ENCODE measurements at regions not wholly inside any gene's neighbourhood (a gene's known extent, or its start where the extent isn't known, plus 50 kb on each side); places are given as distances from the start of the nearest gene placed in this dataset.

DNA sequence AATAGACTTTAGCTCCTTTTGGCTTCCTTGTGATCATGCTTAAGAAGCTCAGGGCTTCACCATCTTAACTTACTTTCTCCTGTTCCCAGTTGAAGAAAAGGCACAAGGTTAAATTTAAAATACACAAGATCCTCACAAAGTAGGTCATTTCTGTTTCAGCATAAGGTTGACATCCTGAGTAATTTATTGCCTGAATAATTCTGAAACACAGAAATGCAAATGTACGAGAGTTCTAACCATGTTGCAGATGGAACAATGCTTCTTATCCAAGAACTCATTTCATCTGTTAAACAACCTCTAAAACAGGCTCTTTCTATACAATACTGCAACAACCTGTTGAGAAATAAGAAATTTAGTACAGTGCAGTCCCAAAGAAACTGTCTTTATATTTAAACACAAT lies 395.2 kb downstream of the BCL11A start:
- no peak for DNase-seq (ENCODE audit: low read depth)

DNA sequence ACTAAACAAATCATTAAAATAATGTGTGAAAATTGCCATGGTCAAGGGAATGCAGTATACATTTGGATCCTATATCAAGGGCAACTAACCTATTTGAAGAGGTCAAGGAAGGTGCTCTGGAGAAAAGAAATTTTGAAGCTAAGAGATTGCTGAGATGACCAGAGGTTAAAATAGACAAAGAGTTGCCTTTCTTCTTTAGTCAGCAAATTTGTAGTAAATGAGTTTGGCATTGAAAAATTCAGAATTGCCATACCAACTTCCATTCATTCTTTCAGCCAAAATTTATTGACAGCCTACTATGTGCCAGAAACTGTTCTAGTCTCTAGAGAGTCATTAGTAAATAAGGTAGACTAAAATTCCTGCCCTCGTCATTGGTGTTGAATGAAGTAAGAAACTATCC lies 396.2 kb downstream of the BCL11A start:
- DNase-seq (ENCODE audit: low read depth): no peak

DNA sequence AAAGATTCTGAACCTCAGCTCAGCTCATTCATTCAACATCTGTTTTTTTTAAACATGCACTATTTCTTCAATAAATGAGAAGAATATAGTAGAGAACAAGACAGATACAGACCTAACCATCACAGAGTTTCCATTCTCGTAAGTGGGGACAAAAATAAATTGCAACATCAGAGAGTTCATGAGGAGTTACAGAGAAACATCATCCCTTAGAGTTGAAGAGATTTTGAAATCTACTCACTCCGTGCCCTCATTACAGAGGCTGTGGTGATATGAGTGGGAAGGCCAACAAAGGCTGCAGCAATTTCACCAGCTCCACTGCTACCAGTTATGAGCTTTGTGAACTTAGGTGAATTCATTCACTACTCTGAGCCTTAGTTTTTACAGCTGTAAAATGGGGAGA lies 399.3 kb downstream of the BCL11A start:
- no peak for DNase-seq (ENCODE audit: low read depth)

DNA sequence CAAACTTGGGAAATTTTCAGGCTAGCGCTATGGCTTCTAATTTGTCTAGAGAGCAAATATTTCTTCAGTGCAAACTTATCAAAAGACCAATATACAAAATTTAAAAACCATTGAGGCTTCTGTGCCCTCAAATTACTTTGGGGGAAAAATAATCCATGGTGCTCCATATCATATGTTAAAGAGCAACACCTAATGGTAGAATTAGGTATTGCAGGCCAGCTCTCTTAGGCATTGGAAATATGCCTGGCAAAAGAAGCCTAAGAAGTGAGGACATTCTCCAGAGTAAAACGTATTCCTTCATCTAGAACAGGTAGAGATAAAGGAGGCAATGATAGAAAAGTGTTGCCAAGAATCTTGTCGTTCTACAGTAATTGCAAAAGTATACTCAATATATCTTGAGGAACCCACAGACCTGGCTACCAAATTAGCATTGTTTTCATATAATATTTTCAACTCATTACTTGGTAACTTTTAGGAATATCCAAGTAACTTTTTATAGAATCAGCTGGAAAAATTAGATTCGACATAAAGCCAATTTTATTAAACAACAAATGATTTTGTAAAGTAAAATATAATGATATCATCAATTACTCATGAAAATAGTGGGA lies 401.1 kb downstream of the BCL11A start:
- DNase-seq (ENCODE audit: low read depth): no peak

DNA sequence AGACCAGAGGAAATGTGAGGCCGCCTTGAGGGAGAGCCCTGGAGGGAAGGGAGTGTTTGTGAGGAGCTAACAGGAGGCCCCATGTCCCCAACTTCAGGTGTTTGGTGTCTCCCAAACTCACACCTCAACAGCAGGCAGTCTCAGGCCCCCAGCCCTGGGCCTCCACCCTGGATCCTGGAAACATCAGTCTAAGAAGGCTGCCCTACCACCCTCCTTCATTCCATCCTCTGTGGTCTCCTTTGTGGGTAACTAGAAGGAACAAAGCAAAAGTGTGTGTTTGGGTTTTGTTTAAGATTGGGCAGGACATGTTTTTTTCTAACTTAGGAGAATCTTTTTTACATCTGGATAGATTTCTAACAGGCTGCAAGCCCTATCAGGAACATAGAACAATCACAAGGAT lies 404.3 kb downstream of the BCL11A start:
- no peak for DNase-seq (ENCODE audit: low read depth)

DNA sequence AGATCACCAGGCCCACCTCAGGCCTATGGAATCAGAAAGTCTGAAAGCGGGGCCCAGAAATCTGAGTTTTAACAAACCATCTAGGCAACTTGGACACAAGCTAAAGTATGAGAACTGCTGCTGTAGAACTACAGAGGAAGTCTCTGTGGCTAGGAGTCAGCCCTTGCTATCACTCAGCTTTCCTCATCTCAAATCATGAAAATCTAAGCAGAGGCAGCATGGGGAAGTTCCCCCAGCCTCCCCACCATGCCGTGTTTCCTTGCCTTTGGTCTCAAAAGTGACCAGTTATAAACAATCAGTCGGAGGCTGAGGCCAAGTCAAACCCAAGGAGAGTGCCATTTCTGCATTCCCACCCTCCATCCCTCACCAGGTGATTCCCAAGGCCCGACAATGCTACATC lies 404.7 kb downstream of the BCL11A start:
- no peak for DNase-seq (ENCODE audit: low read depth)

DNA sequence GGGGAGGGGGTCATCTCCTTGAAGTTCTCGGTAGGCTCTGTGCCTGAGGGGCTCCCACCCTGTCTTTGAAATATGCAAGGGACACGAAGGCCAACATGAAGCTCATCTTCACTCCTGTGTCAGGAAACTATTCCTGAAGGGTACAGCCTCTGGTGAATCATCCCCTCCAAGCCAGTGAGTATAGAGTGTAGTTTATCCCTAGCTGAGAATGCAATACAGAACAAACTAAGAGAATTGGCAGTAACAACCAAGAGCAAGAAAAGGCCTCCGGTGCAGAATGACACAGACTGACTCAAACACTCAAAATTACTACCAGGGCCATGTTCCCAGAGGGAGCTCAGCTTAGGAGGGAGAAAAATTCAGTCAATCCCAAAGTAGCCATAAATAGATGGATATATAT lies 413.3 kb downstream of the BCL11A start:
- DNase-seq (ENCODE audit: low read depth): no peak

DNA sequence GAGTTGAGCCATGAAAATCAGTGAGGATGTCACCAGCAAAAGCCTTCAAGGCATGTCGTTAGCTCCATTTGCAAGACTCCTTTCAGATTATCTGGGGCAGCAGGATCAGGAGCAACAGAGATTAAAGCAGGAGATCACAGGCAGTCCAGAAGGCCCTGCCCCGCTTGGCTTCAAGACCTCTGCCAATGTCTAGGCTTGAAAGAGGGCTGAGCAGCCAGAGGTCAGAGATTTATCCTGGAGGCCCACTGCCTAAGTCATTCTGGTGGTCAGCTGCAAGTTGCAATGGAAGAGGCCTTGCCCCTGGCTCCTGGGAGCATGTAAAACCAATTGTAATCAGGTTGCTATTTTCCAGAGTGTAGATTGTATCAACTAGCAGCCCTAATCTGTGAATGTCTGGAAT lies 416.5 kb downstream of the BCL11A start:
- DNase-seq (ENCODE audit: low read depth): no peak

DNA sequence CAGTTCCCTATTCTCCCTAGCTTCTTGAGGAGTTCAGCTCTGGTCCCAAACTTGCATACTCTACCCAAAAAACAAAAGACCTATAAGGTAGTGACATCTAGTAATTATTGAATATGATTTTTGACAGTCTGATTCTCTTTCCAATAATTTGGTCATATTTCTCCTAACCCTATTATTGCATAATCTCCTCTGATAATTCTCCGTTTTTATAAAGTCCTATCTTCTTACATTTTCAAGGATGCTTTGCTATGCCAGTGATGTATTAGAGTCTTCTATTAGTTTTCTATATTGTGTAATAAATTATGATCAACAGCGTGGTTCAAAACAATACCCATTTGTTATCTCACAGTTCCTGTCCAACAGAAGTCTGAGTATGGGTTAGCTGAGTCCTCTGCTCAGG lies 426.3 kb downstream of the BCL11A start:
- no peak for DNase-seq (ENCODE audit: low read depth)

DNA sequence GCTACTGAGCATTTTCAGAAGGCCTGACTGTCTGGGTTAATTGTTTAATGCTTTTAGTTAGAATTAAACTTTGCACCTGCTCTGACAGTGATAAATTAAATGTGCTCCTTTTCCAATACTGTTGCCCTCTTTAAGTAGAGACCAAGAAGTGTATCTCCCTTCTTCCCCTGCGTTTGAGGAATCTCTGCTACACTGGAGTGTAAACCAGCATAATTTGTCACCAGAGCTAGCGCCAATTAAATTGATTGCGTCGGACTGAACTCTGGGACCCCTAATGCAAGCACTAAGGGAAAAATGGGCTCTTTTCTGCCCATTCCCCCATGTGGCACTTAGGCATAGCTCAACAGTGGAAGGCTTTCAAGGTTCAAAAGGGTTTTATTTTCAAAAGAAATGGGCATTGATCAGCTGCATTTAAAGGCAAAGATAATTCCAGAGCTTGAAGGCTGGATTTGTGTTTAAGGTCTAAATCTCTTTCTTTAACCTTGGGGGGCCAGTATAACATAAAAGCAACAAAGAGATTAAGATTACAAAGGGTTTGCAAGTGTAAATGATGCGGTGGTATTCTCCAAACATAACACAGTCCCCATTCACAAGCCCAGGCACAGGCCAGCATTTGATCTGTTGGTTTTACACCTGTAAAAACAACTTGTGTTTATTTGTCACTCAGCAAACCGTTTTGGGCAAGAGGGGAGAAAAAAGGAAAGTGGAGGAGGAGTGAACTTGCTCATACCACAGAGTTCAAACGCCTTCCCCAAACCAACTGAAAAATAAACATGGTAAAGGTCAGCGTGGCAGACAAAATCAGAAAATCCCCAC lies 427.6 kb downstream of the BCL11A start:
- no peak for DNase-seq (ENCODE audit: low read depth)

DNA sequence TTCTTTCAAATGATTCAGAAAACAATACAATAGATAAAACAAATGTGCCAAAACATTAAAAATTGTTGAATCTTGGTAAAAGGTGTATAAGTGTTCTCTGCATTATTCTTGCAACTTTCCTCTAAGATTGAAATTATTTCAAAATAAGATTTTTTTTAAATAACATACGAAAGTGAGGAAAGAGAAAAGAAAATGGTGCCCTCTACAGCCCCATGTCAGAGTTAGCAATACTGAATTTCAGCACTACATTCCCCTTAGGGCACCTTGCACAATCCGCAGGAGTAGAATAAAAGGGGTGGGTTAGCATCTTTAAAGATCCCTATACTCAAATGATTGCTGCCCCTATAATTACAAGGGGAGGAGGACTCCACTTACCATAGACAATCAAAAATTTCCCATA lies 433.7 kb downstream of the BCL11A start:
- no peak for DNase-seq (ENCODE audit: low read depth)

DNA sequence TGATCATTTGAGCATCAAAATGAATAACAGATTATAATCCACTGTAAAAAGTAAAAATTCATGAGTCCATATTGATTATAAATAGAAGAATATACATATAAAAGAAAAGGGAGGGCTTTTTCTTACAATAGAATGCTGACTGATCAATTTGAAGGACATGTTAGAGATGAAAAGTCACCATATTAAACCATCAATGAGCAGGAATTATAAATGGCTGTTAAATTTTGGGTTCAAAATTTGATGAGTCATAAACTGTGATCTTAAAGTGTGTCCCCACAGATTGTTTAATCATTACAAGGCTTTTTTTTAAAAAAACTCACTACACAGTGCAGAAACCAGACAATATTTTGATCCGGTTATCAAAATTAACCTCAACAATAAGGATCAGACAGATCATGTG lies 434.5 kb downstream of the BCL11A start:
- DNase-seq (ENCODE audit: low read depth): no peak

DNA sequence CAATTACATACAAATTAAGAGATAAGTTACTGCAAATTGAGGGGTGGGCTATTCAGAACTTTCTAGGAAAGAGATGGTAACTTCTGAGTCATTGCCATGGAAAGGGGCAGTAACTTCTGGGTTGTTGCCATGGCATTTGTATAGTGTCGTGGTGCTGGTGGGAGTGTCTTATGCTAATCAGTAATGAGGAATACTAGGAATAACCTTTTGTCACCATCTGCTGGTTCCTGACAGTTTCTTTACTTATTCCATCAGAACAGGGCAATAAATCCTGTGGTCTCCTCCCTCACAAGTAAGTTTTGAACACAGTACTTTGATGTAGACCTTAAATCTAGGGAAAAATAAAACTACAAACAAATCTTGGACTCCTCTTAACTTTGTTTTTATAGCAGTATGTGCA lies 435.4 kb downstream of the BCL11A start:
- DNase-seq (ENCODE audit: low read depth): no peak

DNA sequence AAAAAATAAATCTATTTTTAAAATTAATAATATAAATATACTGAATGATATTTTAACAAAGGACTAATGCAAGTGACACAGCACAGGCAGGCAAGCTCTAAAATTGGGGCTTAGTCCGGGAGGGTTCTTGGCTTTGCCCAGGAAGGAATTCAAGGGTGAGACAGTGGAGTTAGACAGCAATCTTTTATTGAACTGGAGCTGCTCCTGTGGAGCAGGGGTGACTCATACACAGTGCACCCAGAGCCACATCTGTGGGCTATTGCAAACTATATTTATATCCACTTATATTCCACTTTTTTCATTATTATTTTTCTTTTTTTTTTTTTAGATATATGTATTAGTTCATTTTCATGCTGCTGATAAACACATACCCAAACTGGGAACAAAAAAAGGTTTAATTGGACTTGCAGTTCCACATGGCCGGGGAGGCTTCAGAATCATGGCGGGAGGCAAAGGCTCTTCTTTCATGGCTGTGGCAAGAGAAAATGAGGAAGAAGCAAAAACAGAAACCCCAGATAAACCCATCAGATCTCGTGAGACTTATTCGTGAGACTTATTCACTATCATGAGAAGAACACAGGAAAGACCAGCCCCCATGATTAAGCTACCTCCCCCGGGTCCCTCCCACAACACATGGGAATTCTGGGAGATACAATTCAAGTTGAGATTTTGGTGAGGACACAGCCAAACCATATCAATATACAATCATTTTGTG lies 437.1 kb downstream of the BCL11A start:
- no peak for DNase-seq (ENCODE audit: low read depth)

DNA sequence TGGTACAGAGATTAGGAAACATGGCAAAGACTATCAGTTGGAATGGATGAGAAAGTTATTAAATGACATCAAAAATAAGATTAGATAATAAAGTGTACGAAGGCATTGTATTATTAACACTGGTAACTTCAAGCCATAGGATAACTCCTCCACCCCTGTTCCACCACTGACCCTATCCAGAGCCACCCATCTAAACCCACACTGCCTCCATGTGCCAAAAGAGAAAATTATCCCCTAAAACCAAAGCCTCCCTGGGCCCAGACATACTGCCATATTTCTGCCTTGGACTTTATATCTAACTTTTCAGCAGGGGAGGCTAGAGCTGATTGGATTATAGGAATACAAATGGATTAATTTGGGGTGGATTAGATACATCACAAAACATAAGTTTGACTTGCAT lies 443.7 kb downstream of the BCL11A start:
- no peak for DNase-seq (ENCODE audit: low read depth)

DNA sequence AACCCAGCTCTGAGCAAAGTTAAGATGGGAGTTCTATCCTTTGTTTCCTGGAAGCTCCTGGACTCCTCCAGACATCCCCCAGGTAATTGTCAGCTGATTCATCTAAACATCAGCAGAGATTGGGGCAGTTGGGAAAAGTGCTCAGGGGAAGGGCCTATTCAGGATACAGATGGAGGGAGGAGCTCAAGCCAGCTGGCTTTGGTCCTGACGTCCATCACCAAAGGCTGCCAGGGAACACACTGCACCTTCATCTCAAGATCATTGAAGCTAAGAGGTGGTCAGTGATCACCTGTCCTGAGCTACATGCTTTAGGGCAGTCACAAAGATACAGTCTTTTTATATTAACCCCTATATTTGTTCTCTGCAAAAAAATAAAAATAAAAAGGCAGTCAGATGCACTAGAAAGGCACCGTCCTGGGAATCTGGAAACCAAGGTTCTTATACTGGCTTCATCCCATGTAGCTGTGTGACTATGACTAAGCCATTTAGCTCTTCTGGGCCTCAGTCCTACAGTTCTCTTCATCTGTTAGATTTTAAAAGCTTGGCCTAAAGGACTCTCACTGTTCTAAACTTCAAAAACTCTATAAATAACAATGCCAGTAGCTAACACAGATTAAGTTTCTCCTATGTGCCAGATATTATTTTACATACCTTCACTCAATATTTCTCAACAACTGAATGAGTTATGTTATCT lies 446.5 kb downstream of the BCL11A start:
- DNase-seq (ENCODE audit: low read depth): no peak

DNA sequence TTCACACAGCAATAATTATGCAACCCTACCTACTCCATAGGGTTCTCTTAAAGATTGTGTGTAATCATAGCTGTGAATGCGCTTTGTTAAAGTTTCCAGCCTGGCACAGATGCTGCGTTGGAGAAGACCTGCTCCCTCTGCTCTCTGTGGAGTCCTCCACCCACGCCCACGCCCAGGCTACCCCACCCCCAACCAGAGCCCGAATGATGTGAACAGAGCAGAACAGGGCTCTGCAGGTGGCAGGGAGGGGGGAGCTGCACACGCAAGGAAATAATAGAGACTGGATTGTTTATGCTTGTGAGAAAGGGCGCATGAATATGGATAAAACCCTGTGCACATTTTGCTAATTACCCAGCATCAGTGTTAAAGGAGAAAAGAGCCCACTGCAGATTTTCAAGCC lies 447.5 kb downstream of the BCL11A start:
- DNase-seq (ENCODE audit: low read depth): no peak

DNA sequence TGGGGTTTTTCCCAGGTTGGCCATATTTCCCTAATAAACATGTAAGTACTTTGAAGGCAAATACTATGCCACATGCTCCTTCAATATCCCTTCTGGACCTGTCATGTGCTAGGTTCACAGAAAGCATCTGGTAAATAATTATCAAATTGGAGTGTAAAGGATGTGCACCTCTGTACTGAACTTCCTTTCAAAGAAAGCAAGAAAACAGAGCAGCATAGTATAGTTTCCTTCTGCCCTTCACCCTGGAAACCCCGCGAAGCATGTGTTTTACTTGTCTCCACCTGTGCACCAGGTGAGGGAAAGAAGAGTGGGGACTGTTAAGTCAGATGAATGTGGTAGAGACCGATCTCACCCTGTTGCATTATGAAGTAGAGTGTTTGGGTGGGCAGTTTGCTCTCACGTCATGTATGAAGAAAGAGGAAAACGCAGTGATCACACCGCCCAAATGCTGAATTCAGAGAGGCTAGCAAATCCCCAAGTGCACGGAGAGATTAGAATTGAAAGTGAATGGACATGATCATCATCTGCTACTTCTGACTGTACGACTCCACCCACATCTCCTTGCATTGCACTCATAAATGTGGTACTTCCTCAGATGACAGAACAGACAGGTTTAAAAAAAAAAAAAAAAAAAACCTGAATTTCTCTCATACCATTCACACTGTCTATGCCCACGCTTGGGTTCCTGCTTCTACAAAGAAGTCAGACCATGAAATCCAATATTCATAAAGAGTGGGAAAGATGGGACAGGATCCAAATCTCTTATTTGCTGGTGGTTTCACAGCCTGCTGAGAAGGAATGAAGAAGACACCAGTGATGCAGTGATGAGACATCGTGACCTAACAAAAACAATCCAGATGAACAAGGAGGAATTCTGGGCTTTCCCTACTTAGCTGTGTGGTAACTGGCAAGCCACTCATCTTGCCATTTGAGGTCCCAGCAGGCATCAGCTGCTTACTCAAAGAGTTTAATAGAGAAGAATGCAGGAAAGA lies 448.6 kb downstream of the BCL11A start:
- DNase-seq (ENCODE audit: low read depth): no peak

DNA sequence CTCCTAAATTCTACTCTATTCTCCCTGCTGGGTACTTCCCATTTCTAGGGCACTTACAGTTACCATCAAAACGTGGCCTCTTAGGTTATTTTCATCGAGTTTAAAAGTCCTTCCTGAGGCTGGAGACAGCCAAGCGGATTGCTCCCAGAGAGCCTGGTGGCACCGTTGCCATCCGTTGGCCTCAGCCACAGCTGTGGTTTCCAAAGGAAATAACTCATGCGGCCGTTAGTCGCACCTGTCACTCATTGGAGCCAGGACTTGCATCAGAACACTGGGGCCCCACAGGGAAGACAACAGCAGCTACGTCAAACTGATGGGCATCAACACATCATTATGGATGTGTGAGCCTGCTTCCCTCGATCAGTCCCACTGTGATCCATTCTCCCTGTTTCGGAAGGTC lies 453.4 kb downstream of the BCL11A start:
- DNase-seq (ENCODE audit: low read depth): no peak

DNA sequence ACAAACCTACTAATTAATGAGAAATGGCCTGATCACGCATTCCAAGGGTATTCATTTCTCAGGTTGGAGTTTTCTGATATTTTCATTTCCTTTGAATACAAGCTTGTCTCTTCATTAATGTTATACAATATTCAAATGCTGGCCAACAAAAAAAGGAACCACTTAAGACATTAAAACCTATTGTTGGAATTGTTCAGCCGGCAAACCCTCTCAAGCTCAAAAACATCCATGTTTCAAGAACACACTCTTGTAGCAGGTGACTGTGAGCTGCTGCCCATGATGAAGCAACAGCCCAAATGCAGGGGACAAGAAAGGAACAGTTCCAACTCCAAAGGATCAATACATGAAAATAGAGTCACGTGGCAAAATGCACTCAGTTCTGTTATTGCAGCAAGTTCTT lies 454.5 kb downstream of the BCL11A start:
- DNase-seq (ENCODE audit: low read depth): no peak

DNA sequence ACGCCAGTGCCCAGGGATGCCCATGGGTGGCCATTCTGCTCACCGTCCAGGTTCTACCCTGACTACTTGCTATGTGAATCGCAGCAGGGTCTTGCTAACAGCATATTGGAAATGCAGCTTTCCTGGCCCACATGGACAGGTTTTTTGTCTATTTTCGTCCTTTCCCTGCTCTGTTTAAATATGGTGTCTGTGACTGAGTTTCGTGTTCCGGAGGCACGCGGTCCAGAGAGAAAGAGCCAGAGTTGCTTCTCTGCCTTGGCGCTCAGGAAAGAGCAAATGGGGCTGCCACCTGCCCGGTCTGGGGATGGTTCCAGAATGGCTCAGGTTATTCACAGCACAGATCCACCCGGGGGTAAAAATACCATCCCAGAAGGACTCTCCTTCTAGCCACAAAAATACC lies 456.2 kb downstream of the BCL11A start:
- DNase-seq (ENCODE audit: low read depth): no peak

DNA sequence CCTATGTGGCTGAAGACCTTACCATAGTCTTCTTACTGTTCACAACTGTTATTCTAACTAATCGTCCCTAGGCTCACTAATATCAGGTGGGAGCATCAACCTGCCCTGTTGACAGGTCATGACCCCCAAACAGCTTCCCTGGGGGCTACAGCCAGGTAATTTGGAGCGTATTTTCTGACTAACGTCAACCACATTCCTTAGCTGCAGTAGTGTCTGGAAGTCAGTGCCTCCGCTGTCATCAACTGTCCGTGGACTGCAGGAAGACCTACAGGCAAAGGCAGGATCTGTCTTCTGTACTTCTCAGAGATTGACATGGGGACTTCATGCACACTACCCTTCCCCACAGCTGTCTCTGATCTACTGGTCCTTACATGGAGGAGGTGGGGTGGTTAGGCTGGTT lies 456.9 kb downstream of the BCL11A start:
- no peak for DNase-seq (ENCODE audit: low read depth)

All from GM04504 (cell line).